HG03066 (cell line): ENCODE measurements at regions not wholly inside any gene's neighbourhood (a gene's known extent, or its start where the extent isn't known, plus 50 kb on each side); places are given as distances from the start of the nearest gene placed in this dataset.
A peak's percentile ranks its signal among the peaks of the same experiment; 100 is the strongest.

Source experiments
- ATAC-seq: cut with Tn5 transposase; IDR thresholded peaks from one replicate; pipeline ENCODE4 v1.9.1; 2021; ENCODE audit warnings: low read depth; ENCODE audit not compliant: unreplicated experiment

GRCh38 chrX:110408949-110409588 is 50.4 kb downstream of the RTL9 start:
- ATAC-seq: no peak

GRCh38 chrX:110409925-110410324 is 51.3 kb downstream of the RTL9 start:
- no peak for ATAC-seq

DNA sequence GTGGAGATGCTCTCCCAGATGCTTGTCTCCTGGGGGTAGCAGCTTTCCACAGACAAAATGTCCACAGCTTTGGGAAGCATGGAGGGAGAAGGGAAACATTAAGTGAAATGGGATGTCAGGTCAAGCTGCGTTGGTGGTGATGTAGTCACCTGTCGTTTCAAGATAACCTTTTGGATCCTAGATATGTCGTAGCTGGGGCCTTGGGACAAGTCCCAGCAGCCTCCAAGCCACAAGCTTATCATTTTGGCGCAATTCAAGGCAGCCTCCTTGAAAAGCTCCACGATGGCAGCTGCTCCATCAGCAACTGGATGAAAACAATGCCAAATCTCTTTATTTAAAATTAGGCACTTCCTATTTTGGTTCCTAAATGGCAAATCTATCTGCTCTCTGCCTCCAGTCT is 52.0 kb downstream of the RTL9 start:
- ATAC-seq: no peak

- ATAC-seq: peak; percentile 56
Observed at GRCh38 chrX:110412971-110413726, 54.5 kb downstream of the RTL9 start.

DNA sequence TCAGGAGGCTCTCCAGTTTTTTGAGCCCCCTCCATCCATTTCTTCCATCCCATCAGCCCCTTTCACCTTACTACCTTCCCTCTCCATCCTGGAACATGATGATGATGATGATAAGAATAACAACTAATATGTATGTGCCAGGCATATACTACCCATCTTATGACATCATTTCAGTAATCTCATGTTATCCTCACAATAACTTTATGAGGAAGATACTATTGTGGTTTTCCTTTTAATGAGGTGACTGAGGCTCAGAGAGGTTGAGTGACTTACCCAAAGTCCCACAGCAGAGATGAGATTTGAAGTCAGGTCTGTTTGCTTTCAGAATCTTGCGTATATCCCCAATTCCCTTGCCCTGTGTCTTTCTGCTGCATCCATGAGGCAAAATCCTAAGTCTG is 55.1 kb downstream of the RTL9 start:
- ATAC-seq: no peak

DNA sequence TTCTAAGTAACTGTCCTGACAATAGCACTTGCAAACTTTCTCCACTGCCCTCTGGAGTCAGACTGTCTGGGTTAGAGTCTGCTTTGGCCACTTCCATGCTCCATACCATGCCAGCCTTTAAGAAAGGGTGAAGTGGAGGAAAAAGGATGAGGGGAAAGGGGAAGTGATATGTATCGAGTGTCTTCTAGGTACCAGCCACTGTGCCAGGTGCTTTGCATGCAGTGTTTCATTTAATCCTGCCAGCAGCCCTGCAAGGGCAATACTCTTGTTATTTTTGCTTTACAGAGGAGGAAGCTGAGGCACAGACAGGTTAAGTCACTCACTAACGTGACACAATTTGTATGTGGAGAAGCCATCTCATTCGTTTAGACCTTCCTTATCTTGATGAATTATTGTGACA is 55.6 kb downstream of the RTL9 start:
- ATAC-seq: peak; percentile 7

GRCh38 chrX:110414679-110415439 is 56.2 kb downstream of the RTL9 start:
- peak; percentile 68 for ATAC-seq

DNA sequence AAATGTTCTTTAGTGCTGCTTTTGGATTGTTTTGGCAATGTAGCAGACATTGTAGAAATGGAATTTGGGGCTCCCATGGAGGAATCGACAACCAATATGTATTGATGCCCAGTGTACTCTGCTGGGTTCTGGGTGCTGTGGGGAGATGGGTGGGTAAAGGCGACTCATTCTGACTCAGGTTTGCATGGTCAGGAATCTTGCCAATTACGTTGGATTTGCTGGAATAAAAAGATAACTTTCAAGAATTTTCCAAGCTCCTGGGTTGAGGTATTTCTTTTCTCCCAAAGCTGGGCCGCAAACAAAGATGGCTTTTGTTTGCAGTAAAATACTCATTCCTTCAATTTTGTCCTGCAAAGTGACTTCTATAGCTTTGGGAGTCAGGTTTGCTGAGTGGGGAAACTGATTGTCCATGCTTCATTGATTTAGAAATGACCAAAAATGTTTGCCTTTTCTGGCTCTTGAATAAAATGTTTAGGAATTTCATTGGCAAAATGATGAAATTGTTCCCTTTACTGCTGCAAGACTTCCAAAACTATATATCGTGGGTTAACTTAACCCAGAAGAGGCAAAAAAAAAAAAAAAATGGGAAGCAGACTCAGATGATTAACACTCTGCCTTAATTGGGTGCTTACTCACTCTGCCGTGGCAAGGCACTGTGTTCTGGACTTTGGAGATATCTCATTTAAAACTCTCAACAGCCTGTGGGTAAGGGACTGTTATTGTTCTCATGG is 57.0 kb downstream of the RTL9 start:
- ATAC-seq: no peak

DNA sequence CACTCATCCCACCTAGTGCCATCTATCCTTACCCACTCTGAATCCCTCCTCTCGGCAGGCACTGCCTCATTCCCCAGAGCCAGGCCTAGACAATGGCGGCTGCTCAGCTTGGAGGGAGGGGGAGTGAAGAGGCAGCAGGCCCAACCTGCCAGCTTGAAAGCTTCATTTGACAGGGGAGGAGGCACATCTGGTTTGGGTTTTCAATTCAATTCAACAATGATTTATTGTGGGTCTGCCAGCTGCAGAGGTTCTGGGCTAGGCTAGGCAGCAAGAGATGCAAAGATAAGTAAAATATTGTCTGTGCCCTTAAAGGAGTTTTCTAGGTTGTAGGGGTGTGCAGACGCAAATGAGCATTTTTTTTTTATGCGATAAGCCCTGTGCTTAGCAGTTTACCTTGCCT is 58.5 kb downstream of the RTL9 start:
- ATAC-seq: no peak

GRCh38 chrX:110418316-110419235 is 59.9 kb downstream of the RTL9 start:
- ATAC-seq: no peak

DNA sequence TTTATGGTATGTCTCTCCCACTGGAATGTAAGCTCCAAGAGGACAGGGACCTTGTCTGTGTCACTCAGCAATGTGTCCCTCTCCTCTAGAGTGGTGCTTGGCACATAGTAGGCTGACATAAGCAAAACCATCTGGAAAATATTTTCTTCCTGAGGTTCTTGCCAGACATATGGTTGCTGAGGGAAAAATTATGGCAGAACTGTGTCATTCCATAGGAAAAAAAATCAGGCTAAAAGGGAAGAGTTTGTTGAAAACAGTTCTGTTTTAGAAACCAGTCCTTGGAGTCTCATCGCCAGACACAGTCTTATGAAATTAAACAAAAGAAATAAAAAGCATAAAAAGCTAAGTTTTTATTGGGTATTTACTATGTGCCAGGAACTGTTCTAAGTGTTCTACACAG is 60.9 kb downstream of the RTL9 start:
- ATAC-seq: no peak

GRCh38 chrX:110420771-110421499 is 62.3 kb downstream of the RTL9 start:
- no peak for ATAC-seq

DNA sequence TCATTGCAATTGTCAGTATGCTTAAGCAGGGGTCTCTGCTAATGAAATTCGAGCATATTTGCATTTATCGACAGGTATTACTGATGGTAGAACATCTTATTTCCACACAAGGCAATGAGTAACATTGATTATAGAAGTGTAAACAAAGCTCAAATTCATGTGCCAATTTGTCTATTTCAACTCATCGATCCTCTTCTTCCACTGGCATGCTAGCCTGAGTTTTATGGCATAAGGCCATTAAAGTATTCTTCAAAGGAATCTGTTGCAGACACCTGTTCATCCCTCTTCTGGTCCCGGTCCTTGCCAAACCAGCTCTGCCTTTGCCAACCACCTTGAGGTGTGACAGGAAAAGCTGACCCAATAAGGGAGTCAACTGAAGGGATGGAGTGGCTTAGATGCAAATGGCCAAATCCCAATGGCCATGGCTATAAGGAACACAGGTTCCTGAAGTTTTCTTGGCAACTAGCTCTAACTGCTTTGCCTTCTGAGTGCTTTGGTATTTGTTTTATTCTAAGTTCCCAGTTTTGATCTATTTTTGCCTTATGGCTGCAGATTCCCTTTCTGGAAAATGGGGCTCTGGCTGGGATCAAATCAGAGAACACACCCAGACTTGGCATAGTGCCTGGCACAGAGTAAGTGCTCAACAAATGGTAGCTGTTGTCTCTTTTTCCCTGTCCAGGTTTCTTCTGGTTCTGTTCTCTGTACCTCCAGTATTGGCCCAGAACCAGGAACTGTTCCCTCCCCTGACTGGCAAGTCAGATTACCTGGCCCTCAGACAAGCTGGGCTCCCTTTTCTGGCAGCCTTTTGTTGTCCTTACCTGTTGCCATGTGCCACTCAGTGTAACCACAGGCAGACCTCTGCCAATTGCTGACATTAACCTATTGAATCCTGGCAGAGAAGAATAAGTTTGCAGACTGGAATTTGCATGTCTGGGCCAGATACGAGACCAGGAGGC is 63.1 kb downstream of the RTL9 start:
- ATAC-seq: no peak

- no peak for ATAC-seq
Observed at GRCh38 chrX:110425222-110426154, 66.8 kb downstream of the RTL9 start.

- ATAC-seq: no peak
Observed at GRCh38 chrX:110426155-110426504, 67.5 kb downstream of the RTL9 start.

DNA sequence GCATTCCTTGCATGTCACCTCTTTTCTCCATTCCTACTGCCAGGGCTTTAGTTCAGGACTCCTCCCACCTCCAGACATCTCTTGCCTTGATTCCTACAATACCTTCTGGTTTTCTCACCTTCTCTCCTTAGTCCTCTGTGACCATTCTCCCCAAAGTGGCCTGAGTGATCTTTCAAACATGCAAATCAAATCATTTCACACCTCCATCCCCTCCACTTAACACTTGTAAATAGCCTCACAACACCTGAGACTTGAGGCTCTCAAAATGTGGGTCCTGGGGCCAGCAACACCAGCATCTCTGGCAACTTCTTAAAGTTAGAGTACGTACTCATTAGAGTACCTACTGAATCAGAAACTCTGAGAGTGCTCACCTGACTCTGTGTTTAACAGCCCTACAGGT is 68.4 kb downstream of the RTL9 start:
- no peak for ATAC-seq

DNA sequence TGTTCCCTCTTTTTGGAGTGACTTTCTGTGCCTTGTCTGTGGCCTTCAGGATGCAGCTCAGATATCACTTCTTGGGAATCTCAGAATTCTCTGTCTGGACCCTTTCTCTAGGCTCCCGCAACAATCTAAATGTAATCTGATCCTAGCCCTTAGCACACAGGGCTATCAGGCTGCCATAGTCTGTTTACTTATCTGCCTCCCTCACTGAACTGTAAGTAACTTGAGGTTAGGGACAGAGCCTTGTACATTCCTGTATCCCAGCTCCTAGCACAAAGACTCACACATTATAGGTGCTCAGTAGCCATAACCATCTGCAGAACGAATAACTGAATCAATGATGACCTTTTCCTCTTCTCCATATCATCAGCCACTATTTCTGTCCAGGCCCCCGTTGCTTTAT is 69.5 kb downstream of the RTL9 start:
- ATAC-seq: no peak
